Lower leg skin (tissue), 4 donors: ENCODE measurements at regions not wholly inside any gene's neighbourhood (a gene's known extent, or its start where the extent isn't known, plus 50 kb on each side); places are given as distances from the start of the nearest gene placed in this dataset.

Experiments used
- DNase-seq, 2 donors: peaks; one replicate each; pipeline ENCODE4 v3.0.0-alpha.2; 2019; ENCODE audit warnings: low spot score in 2 of 2
- H3K4me3 ChIP-seq: fragments of 200-600 bp; sonication (generic); 2 replicates; pipeline ENCODE4 v1.5.1; 2017; ENCODE audit warnings: mild to moderate bottlenecking, low read depth; ENCODE audit not compliant: poor library complexity, severe bottlenecking
- CTCF ChIP-seq, 3 donors: fragments of 450-650 bp; IDR thresholded peaks; one replicate each; pipeline ENCODE4 v1.5.1; 2016; ENCODE audit warnings: antibody characterized with exemption in 3 of 3, mild to moderate bottlenecking in 3 of 3, moderate library complexity in 2 of 3
- POLR2A ChIP-seq, 2 donors: fragments of 450-650 bp; IDR thresholded peaks; one replicate each; pipeline ENCODE4 v1.6.1; 2016 to 2017; ENCODE audit warnings: antibody characterized with exemption in 2 of 2, mild to moderate bottlenecking in 1 of 2, moderate library complexity in 1 of 2
- WGBS, 2 donors: methylation state at CpG; one replicate each; pipeline ENCODE4 v1.1.5; 2018; 5-methylcytosine and 5-hydroxymethylcytosine counted together
- intact Hi-C: fragments of 100-400 bp; cut with DNase I; formaldehyde crosslinking; loops from one replicate; pipeline ENCODE4 v1.15.0; 2023; ENCODE audit warnings: low total_unique reads

- WGBS, 2 donors, result 85 to 86% methylated on average over 5 of the region's 5 CpGs
- H3K4me3 ChIP-seq, result no peak overlapping the region
- TF ChIP-seq CTCF (IDR thresholded peaks at IDR 0.05) (no peak), POLR2A (IDR thresholded peaks at IDR 0.05) (no peak)
- no peak for DNase-seq
- intact Hi-C loops, result no loop called here
Observed at GRCh38 chr13:52975969-52976368, 52.6 kb upstream of the OLFM4 start.

GRCh38 chr13:52975161-52975560 lies 53.5 kb upstream of the OLFM4 start:
- WGBS, 2 donors, result 70 to 84% methylated on average over 9 of the region's 9 CpGs
- intact Hi-C loops, result no loop called here

GRCh38 chr13:52974711-52975110 lies 53.9 kb upstream of the OLFM4 start:
- 83 to 94% methylated on average over 4 of the region's 4 CpGs for WGBS, 2 donors
- no peak for DNase-seq
- intact Hi-C loops, result no loop called here
- H3K4me3 ChIP-seq, result no peak overlapping the region
- TF ChIP-seq POLR2A (IDR thresholded peaks at IDR 0.05) (no peak), CTCF (IDR thresholded peaks at IDR 0.05) (no peak)

More at GRCh38 chr13:52975161-52975560, 53.5 kb upstream of the OLFM4 start:
- DNase-seq, result no peak
- no peak for TF ChIP-seq CTCF (IDR thresholded peaks at IDR 0.05)
- no peak for TF ChIP-seq POLR2A (IDR thresholded peaks at IDR 0.05)
- H3K4me3 ChIP-seq, result no peak overlapping the region

- no peak overlapping the region for H3K4me3 ChIP-seq
- intact Hi-C loops, result loop anchor here (10.0 kb wide), 1 partner anchor 365 kb away; no protein-coding TSS in a partner anchor
Observed at GRCh38 chr13:52969373-52969772, 59.2 kb upstream of the OLFM4 start.

GRCh38 chr13:52968074-52968700 lies 60.4 kb upstream of the OLFM4 start:
- no peak overlapping the region for H3K4me3 ChIP-seq
- peak in 1 of 3 donors; percentile 80 for TF ChIP-seq CTCF (IDR thresholded peaks at IDR 0.05)
- no peak for TF ChIP-seq POLR2A (IDR thresholded peaks at IDR 0.05)
- peak; percentile 48 to 90 for DNase-seq
- intact Hi-C loops, result loop anchor here (10.0 kb wide), 1 partner anchor 363 kb away; no protein-coding TSS in a partner anchor
- WGBS, 2 donors, result 23 to 25% methylated on average over 13 of the region's 13 CpGs

More at GRCh38 chr13:52969373-52969772, 59.2 kb upstream of the OLFM4 start:
- TF ChIP-seq CTCF (IDR thresholded peaks at IDR 0.05), result no peak
- TF ChIP-seq POLR2A (IDR thresholded peaks at IDR 0.05), result no peak
- DNase-seq, result no peak
- 25 to 31% methylated on average over 4 of the region's 4 CpGs for WGBS, 2 donors

- no peak for DNase-seq
- intact Hi-C loops, result loop anchor here (10.0 kb wide), 1 partner anchor 357 kb away; no protein-coding TSS in a partner anchor
- no peak for TF ChIP-seq CTCF (IDR thresholded peaks at IDR 0.05)
- TF ChIP-seq POLR2A (IDR thresholded peaks at IDR 0.05), result no peak
- no peak overlapping the region for H3K4me3 ChIP-seq
- 44 to 53% methylated on average over 4 of the region's 4 CpGs for WGBS, 2 donors
Observed at GRCh38 chr13:52961987-52962386, 66.6 kb upstream of the OLFM4 start.
